ENCODE measurements at regions not wholly inside any gene's neighbourhood (a gene's known extent, or its start where the extent isn't known, plus 50 kb on each side); places are given as distances from the start of the nearest gene placed in this dataset.

GRCh38 chr14:99325591-99325990 lies 53.6 kb upstream of the BCL11B start:
- TF ChIP-seq CREB1 (IDR thresholded peaks at IDR 0.05) (no peak), TEAD4 (IDR thresholded peaks at IDR 0.05; ENCODE audit: low read depth, low read length) (no peak), TBP (IDR thresholded peaks at IDR 0.05; ENCODE audit: low read depth, low read length) (no peak), CHD2 (IDR thresholded peaks at IDR 0.05; ENCODE audit: low read length) (no peak), HDAC6 (IDR thresholded peaks at IDR 0.05; ENCODE audit: low read depth, low read length) (no peak), BCL11A (IDR thresholded peaks at IDR 0.05; ENCODE audit: low read depth in 2 of 2, low read length in 2 of 2) (no peak), YY1 (IDR thresholded peaks at IDR 0.05; ENCODE audit: low read depth, low read length) (no peak), POLR2AphosphoS5 (IDR thresholded peaks at IDR 0.05; ENCODE audit: low read depth, low read length) (no peak), POLR2A (IDR thresholded peaks at IDR 0.05; ENCODE audit: control extremely low read depth in 1 of 2, low read depth in 2 of 2, low read length in 2 of 2) (no peak), SP1 (IDR thresholded peaks at IDR 0.05; ENCODE audit: low read depth, low read length) (no peak)
